ENCODE measurements at regions not wholly inside any gene's neighbourhood (a gene's known extent, or its start where the extent isn't known, plus 50 kb on each side); places are given as distances from the start of the nearest gene placed in this dataset.

DNA sequence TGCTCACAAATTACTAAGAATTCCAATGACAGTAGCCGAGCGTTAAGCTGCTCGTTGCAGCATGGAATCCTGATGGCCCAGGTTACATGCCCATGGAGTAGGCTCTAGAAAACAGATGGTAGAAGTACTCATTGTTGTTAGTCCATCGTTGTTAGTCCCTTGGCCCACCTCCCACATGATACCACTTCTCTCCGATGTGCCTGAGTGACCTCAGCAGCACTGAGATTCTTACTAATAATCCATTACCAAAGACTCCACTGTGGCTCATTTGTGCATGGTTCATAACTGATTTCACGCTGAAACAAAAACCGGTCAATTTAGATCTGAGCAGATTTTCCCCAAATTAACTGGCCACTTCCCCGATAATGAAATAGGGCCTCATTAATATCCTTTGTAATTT, 772.3 kb upstream of the CXADR start:
- no peak overlapping the region for H3K27ac Mint-ChIP-seq
- no peaks in the 10 kb centered on the region for H3K36me3 Mint-ChIP-seq
- H3K4me1 Mint-ChIP-seq, result no peaks in the 10 kb centered on the region
- H3K4me3 Mint-ChIP-seq, result no peak overlapping the region
- DNase-seq, result no peak
- H3K27me3 Mint-ChIP-seq, result no peaks in the 10 kb centered on the region
- no peak for ATAC-seq (ENCODE audit: low read depth)
- POLR2A ChIA-PET, result no interaction called here
- H3K9me3 Mint-ChIP-seq, result peaks cover 8% of the 10 kb centered on the region

DNA sequence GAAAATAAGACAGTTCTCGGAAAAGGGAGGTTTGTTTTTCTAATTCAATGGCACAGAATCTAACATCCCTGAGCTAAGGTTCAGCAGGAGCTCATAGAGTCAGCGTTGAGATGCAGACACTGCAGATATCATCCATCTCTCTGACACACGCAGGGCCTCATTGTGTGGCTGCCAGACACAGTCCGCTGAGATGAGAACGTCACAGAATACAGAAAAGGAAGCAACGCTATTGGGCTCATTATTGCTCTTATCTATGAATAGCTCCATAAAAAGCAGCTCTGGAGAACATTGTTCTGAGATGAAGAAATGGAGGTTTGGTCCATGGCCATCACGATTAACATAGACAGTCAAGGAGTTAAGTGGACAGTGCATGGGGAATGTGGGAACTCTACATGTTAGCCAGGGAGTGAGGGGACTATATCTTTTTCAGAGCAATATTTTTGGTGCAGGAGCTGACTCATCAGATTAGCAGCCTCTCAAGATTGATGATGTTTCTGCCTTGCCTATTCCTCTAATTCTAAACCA, 771.6 kb upstream of the CXADR start:
- Mint-ChIP-seq H3K9me3 (peaks cover 6% of the 10 kb centered on the region), H3K27ac (no peak overlapping the region), H3K36me3 (no peaks in the 10 kb centered on the region), H3K27me3 (no peaks in the 10 kb centered on the region), H3K4me3 (no peak overlapping the region), H3K4me1 (no peaks in the 10 kb centered on the region)
- POLR2A ChIA-PET, result no interaction called here
- DNase-seq, result no peak
- ATAC-seq (ENCODE audit: low read depth), result no peak

DNA sequence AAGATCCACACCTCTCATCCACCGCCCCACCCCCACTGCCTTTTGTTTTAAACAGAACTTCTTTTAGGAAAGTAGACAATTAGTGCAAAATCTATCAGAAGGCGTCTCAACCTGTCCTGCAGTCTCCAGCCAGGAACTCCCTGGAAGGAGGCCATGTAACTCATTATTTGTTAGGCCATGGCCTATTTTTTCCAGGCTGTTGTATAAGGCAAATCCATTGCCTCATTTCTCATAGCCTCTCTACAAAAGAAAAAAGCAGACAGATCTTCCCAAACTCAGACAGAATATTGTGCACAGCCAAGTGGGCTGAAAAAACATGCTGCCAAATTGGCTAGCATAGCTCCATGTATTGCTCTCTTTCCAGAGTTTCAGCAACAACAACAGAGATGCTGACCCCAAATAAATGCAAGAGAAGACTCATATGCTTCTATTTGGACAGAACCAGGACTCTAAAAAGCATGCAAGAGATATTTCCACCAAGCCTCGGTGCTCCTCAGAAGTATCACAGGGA, 770.7 kb upstream of the CXADR start:
- no peaks in the 10 kb centered on the region for H3K27me3 Mint-ChIP-seq
- no peaks in the 10 kb centered on the region for H3K9me3 Mint-ChIP-seq
- no peak for ATAC-seq (ENCODE audit: low read depth)
- H3K4me3 Mint-ChIP-seq, result no peak overlapping the region
- DNase-seq, result no peak
- H3K27ac Mint-ChIP-seq, result no peak overlapping the region
- POLR2A ChIA-PET, result no interaction called here
- H3K4me1 Mint-ChIP-seq, result no peaks in the 10 kb centered on the region
- H3K36me3 Mint-ChIP-seq, result no peaks in the 10 kb centered on the region

DNA sequence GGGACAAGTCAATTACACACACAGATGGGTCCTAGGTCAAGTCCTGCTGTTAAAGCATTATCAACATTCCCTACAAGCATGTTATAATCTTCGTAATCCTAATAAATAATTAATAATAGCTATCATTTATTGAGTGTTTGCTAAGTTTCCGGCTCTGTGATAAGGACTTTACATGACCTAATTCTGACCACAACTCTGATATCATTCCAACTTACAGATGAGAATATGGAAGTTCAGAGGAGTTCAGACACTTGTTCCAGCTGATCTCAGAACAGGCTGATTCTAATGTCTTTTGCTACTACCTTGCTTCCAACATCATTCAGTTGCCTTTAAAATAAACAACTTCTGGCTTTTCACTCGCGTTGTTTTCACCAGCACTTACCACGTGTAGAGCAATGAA, 770.1 kb upstream of the CXADR start:
- H3K4me3 Mint-ChIP-seq, result no peak overlapping the region
- POLR2A ChIA-PET, result no interaction called here
- no peaks in the 10 kb centered on the region for H3K36me3 Mint-ChIP-seq
- no peaks in the 10 kb centered on the region for H3K9me3 Mint-ChIP-seq
- DNase-seq (no peak), ATAC-seq (ENCODE audit: low read depth) (no peak)
- H3K27me3 Mint-ChIP-seq, result no peaks in the 10 kb centered on the region
- no peak overlapping the region for H3K27ac Mint-ChIP-seq
- no peaks in the 10 kb centered on the region for H3K4me1 Mint-ChIP-seq

DNA sequence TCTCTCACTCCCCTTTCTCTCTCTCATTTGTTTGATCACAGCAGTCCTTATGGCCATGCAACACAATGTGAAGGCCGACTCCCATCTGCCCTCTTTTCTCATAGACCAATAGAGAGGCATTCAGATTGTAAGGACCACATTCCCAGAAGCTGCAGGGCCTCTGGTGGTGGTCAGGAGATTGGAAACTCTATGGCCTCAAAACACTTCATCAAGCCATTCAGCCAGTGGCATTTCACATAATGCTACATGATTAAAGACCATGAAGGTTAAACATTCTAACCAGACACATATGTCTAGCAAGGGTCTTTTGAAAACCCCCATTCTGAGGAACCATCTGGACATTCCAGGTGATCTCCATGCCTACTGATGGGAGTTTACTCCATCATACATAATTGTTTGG, 769.5 kb upstream of the CXADR start:
- H3K36me3 Mint-ChIP-seq, result no peaks in the 10 kb centered on the region
- H3K27me3 Mint-ChIP-seq, result no peaks in the 10 kb centered on the region
- H3K4me1 Mint-ChIP-seq, result no peaks in the 10 kb centered on the region
- no peak for ATAC-seq (ENCODE audit: low read depth)
- POLR2A ChIA-PET, result no interaction called here
- no peak overlapping the region for H3K4me3 Mint-ChIP-seq
- H3K27ac Mint-ChIP-seq, result no peak overlapping the region
- H3K9me3 Mint-ChIP-seq, result peaks cover 3% of the 10 kb centered on the region
- DNase-seq, result no peak

DNA sequence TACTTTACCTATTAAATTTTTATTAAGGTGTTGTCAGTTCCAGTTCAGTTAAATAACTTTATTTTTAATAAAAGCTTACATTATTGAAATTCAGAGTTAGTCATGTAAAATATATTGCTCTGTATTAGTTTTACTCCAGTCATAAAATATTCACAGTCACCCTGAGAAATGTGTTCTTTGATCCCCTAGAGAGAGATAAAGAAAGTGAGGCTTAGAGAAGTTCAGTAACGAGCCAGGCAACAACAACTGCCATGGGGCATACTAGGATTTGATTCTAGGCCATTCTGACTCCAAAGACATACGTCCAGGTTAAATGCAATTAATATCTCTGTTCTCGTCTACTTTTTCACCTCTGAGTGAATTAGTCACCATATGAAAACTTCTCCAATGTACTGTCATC, 761.9 kb upstream of the CXADR start:
- Mint-ChIP-seq H3K4me3 (no peak overlapping the region), H3K9me3 (peaks cover 10% of the 10 kb centered on the region), H3K4me1 (no peaks in the 10 kb centered on the region), H3K27ac (no peak overlapping the region), H3K27me3 (no peaks in the 10 kb centered on the region), H3K36me3 (no peaks in the 10 kb centered on the region)
- POLR2A ChIA-PET, result no interaction called here
- no peak for ATAC-seq (ENCODE audit: low read depth)
- no peak for DNase-seq

DNA sequence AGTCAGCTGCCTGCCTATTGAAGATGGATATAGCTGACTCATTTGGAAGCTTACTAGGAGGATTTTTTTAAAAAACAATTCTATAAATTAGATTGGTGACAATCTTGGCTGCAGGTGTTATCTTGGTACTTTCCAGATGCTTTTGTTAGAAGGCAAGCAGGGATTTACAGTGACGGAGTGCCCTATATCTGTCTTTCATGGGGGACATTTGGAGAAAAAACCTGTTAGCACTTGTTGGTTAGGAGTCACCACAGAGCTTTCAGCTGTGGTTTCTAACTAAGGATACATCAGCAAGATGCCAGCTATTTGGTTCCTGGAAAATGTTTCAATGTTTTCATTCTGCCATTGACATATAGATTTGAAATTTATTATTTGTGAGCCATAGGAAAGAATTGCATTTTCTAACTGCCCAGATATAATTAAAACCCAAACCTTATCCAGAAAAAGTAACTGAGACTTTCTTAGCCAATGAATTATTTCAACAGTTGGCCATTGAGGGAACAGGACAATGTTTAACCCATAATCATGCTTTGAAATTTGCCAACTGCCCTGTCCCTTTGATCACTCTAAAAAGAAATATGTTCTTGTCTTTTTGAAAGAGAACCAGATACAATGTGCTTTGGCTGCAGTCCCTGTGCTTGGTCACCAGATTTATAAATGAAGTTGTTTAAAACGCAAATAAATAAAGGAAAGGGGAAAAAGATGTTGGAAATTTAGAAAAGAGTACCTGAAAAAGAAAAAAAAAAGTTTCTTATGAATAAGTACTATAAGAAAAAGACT, 761.0 kb upstream of the CXADR start:
- DNase-seq, result no peak
- H3K27me3 Mint-ChIP-seq, result no peaks in the 10 kb centered on the region
- H3K4me1 Mint-ChIP-seq, result no peaks in the 10 kb centered on the region
- POLR2A ChIA-PET, result no interaction called here
- H3K4me3 Mint-ChIP-seq, result no peak overlapping the region
- ATAC-seq (ENCODE audit: low read depth), result no peak
- no peak overlapping the region for H3K27ac Mint-ChIP-seq
- no peaks in the 10 kb centered on the region for H3K36me3 Mint-ChIP-seq
- peaks cover 13% of the 10 kb centered on the region for H3K9me3 Mint-ChIP-seq

DNA sequence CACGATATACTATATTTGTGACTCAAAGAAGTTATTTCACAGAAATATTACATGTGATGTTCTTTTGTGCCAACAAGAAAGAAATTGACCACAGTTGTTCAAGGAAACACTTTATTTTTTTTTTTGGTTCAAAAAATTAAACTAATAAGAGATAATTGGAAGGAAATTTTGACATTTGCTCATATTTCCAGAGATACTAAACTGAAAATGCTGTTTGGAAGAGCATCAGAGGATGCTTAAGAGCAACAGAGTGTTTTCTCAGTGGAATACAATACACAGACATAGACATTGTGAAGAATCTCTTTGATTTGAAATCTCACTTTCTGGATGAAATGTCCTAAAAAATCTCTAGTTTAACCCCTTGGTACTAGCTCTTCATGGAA, 760.4 kb upstream of the CXADR start:
- Mint-ChIP-seq H3K9me3 (peaks cover 13% of the 10 kb centered on the region), H3K27ac (no peak overlapping the region), H3K36me3 (no peaks in the 10 kb centered on the region), H3K4me1 (no peaks in the 10 kb centered on the region), H3K4me3 (no peak overlapping the region), H3K27me3 (no peaks in the 10 kb centered on the region)
- no peak for DNase-seq
- no peak for ATAC-seq (ENCODE audit: low read depth)
- POLR2A ChIA-PET, result no interaction called here

DNA sequence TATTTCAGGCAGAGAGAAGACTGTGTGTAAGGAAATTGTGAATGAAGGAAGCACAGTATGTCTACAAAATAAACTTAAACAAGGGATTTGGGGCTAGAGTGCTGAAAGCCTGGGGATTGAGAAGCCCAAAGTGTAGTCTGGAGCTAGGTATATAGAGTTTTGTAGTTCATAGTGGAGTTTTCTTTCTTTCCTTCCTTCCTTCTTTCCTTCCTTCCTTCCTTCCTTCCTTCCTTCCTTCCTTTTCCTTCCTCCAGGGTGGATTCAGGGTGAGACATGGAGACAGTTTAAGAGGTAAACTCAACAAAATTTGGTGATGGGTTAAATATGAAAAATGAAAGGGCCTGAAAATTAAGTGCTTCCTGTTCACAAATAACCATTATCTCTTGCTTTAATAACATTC, 757.8 kb upstream of the CXADR start:
- H3K27me3 Mint-ChIP-seq, result no peaks in the 10 kb centered on the region
- H3K27ac Mint-ChIP-seq, result no peak overlapping the region

DNA sequence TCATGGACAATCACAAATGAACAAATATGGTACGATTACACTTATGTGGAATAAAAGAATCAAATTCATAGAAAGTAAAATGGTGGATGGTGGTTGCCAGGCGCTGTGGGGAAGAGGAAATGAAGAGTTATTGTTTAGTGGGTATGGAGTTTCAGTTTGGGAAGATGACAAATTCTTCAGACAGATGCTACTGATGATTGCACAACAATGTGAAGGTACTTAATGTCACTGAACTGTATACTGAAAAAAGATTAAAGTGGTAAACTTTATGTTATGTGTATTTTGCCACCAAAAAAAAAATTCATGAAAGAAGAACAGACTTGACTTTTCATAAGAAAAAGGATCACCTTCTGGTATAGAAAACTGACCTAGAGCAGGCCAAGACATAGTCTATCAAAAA, 745.6 kb upstream of the CXADR start:
- Mint-ChIP-seq H3K36me3 (no peaks in the 10 kb centered on the region), H3K9me3 (no peaks in the 10 kb centered on the region), H3K4me1 (no peaks in the 10 kb centered on the region), H3K27me3 (no peaks in the 10 kb centered on the region), H3K27ac (no peak overlapping the region), H3K4me3 (no peak overlapping the region)
- POLR2A ChIA-PET, result no interaction called here
- ATAC-seq (ENCODE audit: low read depth) (no peak), DNase-seq (no peak)

More for the DNA sequence above, 757.8 kb upstream of the CXADR start:
- Mint-ChIP-seq H3K4me1 (no peaks in the 10 kb centered on the region), H3K36me3 (no peaks in the 10 kb centered on the region), H3K4me3 (no peak overlapping the region), H3K9me3 (peaks cover 7% of the 10 kb centered on the region)
- ATAC-seq (ENCODE audit: low read depth) (no peak), DNase-seq (no peak)
- POLR2A ChIA-PET, result no interaction called here

DNA sequence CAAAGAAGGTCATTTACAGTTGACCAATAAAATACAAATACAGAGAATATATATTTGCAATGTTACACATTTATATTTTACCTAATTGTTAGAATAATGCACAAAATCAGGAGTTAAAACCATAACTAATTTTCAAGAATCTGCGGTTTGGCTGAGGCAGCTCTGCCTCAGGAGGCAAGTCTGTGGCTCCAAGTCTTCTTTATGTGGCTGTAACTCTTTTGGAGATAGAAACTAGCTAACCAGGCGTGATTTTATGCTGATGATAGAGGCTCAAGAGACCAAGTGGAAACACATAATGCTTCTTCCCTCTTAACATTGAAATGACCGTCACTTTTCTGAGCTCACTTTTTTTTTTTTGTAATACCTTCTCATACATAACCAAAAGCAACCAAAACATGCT, 744.7 kb upstream of the CXADR start:
- POLR2A ChIA-PET, result no interaction called here
- Mint-ChIP-seq H3K27ac (no peak overlapping the region), H3K4me3 (no peak overlapping the region), H3K36me3 (no peaks in the 10 kb centered on the region), H3K27me3 (no peaks in the 10 kb centered on the region), H3K4me1 (no peaks in the 10 kb centered on the region), H3K9me3 (peaks cover 5% of the 10 kb centered on the region)
- ATAC-seq (ENCODE audit: low read depth) (no peak), DNase-seq (no peak)

DNA sequence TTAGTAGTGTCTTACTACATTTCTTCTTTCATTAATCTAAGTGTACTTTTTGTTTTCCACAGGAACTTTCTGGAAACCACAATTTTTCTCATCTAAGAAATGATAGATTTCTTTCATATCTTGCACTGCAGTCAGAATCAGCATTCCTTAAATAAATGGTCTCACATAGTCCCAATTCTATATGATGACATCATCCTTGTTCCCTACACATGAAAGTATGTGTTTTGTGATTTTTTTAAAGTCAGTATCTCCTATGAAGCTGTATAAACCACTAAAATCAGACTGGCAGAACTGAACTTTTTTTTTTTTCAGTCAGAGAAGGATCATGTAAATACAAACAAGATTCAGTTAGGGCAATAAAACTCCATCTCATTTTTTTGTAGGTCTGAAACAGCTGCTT, 742.6 kb upstream of the CXADR start:
- DNase-seq (no peak), ATAC-seq (ENCODE audit: low read depth) (no peak)
- Mint-ChIP-seq H3K4me1 (no peaks in the 10 kb centered on the region), H3K27me3 (no peaks in the 10 kb centered on the region), H3K9me3 (peaks cover 7% of the 10 kb centered on the region), H3K27ac (no peak overlapping the region), H3K36me3 (no peaks in the 10 kb centered on the region), H3K4me3 (no peak overlapping the region)
- POLR2A ChIA-PET, result no interaction called here

DNA sequence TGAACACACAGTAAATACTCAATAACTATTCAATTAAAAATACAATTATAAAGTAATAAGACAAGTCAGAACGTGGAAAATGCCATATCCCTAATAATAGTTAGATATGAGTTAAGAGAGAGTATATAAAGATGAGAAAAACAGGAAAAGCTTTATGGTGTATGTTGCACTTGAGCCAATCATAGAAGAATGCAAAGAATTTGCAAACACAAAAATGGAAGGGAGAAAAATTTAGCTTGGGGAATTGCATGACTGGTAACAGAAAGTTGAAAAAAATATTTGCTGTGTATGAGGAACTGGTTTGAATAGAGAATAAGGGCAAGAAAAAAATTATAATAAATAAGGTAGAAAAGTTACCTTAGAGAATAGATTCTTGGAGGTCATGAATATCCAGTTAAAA, 739.6 kb upstream of the CXADR start:
- Mint-ChIP-seq H3K4me1 (no peaks in the 10 kb centered on the region), H3K27ac (no peak overlapping the region), H3K27me3 (no peaks in the 10 kb centered on the region), H3K9me3 (peaks cover 9% of the 10 kb centered on the region), H3K4me3 (no peak overlapping the region), H3K36me3 (no peaks in the 10 kb centered on the region)
- POLR2A ChIA-PET, result no interaction called here
- DNase-seq (no peak), ATAC-seq (ENCODE audit: low read depth) (no peak)

DNA sequence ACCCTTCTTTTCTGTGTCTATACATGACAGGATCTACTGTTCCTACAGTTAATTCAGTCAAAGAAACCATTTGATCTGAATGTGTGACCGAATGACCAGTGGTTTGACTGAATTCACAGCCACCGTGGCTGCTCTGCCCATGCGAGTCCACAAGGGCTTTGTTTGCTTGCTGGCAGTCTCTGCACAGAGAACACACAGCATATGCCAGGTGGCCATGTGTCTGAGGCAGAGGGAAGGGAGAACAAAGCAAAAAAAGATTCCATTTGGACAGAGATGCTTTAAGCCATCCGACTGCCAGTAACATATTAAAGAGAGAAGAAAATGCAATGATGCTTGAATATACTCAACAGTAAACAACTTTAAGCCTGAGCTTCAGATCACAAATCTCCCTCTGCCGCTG, 737.8 kb upstream of the CXADR start:
- no peak overlapping the region for H3K27ac Mint-ChIP-seq
- no peak overlapping the region for H3K4me3 Mint-ChIP-seq
- H3K4me1 Mint-ChIP-seq, result no peaks in the 10 kb centered on the region
- ATAC-seq (ENCODE audit: low read depth) (no peak), DNase-seq (no peak)
- no peaks in the 10 kb centered on the region for H3K36me3 Mint-ChIP-seq
- no peaks in the 10 kb centered on the region for H3K27me3 Mint-ChIP-seq
- POLR2A ChIA-PET, result no interaction called here
- H3K9me3 Mint-ChIP-seq, result peaks cover 10% of the 10 kb centered on the region
